ENCODE measurements at regions not wholly inside any gene's neighbourhood (a gene's known extent, or its start where the extent isn't known, plus 50 kb on each side); places are given as distances from the start of the nearest gene placed in this dataset.

- no peak for DNase-seq
These were observed 97.6 kb downstream of the FAT3 start for GRCh38 chr11:92322225-92322624.

- no peak for DNase-seq
These were observed 100.3 kb downstream of the FAT3 start for GRCh38 chr11:92324890-92325289.

DNA sequence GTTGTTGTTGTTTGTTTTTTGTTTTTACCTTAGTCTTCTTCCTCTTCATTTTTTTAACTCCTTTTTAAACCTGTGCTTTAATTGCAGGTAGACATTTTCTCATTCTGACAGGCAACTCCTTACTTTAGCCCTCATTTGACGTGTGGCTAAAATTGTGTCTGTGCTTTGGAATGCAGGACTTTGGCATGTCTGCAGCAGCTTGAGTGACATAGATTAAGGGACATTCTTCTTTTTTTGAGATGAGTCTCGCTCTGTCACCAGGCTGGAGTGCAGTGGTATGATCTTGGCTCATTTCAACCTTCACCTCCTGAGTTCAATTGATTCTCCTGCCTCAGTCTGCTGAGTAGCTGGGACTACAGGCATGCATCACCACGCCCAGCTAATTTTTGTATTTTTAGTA is 100.8 kb downstream of the FAT3 start:
- DNase-seq = no peak

DNA sequence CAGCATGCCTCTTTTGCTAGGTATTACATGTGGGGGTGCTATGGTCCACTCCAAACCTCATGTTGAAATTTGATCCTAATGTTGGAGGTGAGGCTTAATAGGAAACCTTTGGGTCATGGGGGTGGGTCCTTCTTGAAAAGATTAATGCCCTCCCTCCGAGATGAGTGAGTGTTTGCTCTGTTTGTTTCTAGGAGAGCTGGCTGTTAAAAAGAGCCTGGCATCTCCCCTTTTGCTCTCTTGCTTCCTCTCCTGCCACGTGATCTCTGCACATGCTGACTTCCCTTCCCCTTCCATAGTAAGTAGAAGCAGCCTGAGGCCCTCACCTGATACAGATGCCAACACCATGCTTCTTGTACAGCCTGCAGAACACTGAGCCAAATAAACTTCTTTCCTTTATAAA is 104.5 kb downstream of the FAT3 start:
- no peak for DNase-seq

GRCh38 chr11:92329646-92330045 is 105.0 kb downstream of the FAT3 start:
- no peak for DNase-seq

DNA sequence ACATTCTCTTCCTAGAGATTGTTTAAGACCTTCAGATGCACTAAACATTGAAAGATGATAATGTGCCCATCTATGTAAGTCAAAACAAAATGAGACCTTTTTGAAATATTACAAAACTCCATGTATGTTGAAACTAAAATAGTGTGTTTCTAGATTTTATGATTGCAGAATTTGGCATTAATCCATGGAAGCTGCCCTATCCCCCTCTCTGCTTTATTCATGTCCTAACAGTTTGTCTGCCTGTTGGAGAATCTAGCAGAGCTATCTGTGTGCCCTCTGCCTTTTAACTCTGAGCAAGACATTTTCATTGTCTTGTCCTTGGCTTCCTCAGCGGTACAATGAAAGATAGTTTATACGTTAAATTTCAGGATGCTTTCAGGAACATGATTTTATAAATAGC is 105.5 kb downstream of the FAT3 start:
- no peak for DNase-seq

GRCh38 chr11:92332986-92333385 is 108.4 kb downstream of the FAT3 start:
- no peak for DNase-seq

- peak; percentile 17 for DNase-seq
These were observed 116.2 kb downstream of the FAT3 start for GRCh38 chr11:92340839-92341238.

DNA sequence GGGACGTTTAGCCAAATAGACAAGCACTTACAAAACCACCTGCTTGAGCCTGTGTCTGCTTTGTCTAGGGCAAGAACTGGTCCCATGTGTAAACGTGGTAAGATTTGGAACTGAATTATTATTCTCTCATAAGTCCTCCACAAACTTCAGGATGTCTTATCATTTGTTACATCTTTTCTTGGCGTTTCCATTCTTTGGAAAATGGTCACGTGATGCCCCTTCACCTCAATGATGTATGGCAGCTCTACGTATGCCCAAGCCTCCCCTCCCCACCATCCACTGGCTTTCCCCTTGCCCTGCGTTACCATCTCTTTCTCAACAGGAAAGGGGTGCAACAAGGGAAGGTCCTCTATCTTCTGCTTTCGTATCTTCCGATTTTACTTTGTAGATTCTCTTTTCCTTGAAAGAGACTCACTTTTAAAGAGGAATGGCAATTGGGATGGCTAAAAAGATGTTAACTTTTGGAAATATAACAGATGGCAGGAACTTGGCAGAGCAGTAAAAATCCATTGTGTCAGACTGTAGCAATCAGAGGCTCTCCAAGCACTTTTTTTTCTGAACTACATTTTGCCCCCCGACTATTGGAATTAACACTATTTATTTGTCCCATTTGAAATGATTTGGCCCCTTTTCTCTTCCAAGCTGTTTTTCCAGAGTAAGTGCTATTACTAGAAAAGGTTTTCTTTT is 117.6 kb downstream of the FAT3 start:
- no peak for DNase-seq

GRCh38 chr11:92342886-92343285 is 118.3 kb downstream of the FAT3 start:
- DNase-seq = no peak

- no peak for DNase-seq
These were observed 121.6 kb downstream of the FAT3 start for GRCh38 chr11:92346220-92346619.

DNA sequence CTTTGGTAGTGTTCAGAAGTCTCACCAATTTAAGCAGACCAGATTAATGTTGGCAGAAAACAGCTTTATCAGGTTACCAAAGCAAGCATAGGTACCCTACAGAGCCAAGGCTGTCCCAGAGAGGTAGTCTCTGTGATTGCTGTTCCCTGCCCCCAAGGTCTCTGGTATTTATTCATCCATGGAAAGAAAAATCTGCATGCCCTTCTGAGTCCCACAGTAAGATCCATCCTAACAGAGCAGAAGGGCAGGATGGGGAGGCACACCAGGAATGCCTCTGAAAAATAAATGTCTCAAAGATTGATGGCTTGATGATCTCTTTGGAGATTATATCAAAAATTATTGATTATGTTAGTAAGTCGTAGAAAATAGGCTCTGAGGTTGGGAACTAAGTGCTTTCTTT is 122.8 kb downstream of the FAT3 start:
- no peak for DNase-seq

DNA sequence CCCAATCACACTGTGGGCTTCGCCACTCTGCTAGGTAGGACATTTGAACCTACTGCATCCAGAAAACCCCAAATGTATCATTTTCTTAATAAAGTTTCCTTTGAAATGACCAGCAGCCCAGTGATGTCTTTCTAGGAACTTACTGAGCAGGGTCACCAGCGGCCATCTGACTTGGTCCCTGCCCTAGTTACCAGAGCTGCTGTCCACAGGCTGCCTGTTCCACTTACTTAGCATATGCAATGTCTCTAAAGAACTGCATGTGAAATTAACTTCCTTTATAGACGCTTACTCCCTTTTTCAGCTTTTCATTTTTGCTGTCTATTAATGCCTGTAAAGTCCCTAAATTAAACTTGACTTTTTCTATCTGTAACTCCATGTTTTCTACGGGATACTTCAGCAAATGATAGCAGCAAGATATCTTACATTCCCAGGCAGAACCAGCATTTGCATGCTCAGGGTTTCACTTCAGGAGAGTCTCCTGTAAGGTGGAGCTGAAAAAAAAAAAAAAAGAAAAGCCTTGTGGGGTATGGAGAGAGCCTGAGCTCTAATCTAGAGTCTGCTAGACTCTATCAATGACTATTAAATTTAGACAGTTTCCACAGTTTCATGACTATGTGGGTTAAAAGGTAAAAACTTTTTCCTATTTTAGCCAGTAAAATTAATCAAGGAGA is 125.0 kb downstream of the FAT3 start:
- DNase-seq = no peak

DNA sequence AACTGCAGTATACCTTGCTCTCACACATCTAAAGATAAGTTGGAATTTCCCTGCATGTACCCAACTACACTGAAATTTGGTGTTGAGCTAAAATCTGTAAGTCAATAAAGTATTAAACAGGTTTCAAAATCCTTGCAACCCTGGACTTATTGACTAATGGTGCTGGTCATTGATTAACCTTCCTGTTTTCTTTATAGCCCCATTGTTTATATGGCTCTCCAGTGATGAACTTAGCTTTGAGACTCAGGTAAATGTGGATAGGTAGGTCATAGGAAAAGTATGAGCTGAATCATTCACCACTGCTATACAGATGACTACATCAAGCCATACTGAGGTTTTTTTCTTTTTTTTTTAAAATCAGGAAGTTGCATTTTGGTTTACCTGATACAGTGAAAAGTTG is 132.7 kb downstream of the FAT3 start:
- no peak for DNase-seq

DNA sequence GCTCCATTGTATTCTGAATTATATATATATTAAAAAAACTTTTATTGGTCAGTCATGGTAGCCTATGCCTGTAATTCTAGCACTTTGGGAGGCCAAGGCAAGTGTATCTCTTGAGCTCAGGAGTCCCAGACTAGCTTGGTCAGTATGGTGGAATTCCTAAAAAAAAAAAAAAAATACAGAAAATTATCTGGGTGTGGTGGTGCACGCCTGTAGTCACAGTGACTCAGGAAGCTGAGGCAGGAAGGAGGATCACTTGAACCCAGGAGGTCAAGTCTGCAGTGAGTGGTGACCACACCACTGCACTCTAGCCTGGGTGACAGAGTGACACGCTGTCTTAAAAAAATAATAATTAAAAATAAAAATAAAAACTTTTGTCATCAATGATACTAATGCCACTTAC is 133.2 kb downstream of the FAT3 start:
- DNase-seq = no peak

DNA sequence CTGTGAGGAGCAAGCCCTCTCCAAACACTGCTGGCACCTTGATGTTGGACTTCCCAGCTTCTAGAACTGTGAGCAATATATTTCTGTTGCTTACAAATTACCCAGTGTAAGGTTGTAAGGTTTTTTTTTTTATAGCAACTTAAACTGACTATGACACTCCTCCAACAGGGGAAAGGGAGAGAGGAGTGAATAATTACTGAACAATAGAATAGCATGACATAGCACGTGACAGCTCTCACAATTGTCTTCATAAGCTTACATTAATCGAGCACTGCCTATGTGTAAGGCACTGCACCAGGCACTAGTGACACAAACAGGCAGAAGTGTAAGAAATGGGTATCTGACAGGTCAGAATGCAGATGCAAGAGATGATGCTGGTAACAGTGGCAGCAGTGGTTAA is 136.9 kb downstream of the FAT3 start:
- no peak for DNase-seq

- DNase-seq = no peak
These were observed 138.4 kb downstream of the FAT3 start for GRCh38 chr11:92362989-92363388.

GRCh38 chr11:92364177-92364576 is 139.6 kb downstream of the FAT3 start:
- DNase-seq = no peak

DNA sequence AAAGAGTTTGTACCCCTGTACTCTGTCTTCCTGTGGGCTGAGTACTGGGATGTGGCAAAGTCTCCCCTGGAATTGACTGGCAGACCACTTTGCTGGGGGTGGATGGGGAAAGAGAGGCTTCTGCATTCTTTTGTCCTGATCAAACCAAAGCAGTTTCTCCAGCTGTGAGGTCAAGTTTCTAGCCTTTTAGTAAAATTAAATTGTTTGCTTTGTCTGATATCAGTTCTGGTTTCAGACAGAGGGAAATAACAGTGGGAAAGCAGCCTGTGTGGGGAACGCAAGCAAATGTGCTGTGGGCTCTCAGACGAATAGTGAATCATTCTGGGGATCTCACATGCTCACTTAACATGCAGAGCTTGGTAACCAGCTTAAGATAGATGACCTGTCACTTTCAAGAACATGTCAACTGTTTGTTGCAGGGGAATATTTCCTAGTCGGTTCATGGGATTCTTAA is 151.6 kb downstream of the FAT3 start:
- DNase-seq = no peak

DNA sequence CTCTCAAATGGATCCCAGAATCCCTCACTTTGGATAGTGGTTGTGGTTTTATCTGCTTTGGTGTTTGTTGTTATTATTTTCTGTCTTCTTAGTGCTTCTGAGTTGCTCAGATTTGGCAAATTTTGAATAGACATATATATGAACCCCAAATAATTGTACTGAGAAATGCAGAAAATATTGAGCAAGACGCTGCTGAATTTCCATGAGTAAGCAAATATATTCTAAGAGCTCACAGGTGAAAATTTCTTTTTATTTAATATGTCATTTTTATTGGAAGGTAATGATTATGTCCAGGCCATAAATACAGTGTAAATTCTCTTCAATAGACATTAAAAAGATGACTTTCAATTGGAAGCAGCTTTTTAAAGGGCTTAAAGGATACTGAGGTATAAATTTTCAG is 152.1 kb downstream of the FAT3 start:
- DNase-seq = no peak

DNA sequence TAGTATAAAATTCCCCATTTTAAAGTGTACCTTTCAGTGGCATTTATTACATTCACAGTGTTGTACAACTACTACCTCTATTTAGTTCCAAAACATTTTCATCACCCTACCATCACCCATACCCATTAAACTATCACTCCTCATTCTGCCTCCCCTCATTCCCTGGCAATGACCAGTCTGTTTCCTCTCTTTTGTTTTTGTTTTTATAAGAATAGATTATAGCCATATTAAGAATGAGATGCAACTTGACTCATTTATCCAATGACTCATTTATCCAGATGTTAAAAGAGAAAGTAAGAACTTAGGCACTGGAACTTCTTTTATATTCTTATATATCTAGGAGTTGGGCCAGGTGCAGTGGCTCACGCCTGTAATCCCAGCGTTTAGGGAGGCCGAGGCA is 156.3 kb downstream of the FAT3 start:
- no peak for DNase-seq

DNA sequence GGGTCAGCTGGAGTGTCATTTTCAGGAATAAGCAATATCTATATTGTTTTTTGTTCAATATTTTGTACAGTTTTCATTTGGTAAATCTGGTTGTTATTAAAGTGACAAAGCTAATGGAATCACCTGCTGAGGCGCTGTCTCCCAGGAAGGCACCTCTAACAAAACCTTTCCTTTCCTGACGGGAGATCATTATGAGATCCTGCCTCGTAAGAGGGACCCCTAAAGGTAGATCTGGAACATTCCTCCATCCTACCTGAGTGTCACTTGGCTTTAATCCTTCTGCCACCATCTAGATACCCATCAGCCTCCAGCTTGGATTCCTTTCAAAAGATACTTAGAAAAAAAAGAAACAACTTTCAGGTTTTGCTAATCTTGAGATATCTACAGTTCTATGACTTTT is 157.7 kb downstream of the FAT3 start:
- DNase-seq = no peak

- DNase-seq = no peak
These were observed 158.8 kb downstream of the FAT3 start for GRCh38 chr11:92383430-92383829.

DNA sequence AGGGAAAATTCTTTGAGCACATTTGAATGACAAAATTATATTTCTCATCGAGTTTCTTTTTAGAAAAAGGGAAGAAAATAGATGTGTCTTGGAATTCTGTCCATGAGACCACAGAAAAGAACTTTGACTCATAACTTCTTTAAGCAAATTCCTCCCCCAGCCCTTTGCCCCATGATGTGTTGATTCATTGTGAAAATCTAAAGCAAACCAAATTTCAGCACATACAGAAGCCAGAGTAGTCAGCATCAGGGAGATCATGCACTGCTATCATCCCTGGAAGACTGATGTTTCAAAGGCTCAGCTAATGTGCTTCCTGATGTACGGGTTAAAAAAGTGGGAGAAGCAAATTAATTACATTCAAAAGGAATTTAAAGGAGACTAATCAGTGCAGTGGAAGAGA is 159.7 kb downstream of the FAT3 start:
- DNase-seq = no peak

DNA sequence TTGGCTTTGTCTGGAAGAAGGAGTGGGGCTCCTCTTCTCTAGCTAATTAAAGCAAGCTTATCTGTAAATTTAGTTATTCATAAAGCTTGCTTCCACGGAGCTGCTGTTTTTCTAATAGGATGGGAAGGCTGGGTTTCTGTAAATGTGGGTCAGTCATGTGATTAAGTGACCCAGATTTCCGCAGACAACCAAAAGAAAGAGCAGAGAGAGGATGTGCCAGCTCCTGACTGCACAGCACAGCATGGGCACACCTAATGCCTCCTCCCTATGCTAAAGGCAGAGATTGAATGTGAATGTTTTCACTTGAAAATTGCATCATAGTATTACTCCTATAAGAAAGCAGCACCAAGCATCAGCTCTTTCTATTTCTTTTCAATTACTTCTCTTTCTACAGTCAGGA is 160.2 kb downstream of the FAT3 start:
- DNase-seq = no peak

Data from GDM1 (cell line).